Lower leg skin (tissue), 4 donors: ENCODE measurements at regions not wholly inside any gene's neighbourhood (a gene's known extent, or its start where the extent isn't known, plus 50 kb on each side); places are given as distances from the start of the nearest gene placed in this dataset.
"Not testable (repeated sequence)": the region's sequence is repeated elsewhere in the genome, so short reads cannot be mapped to it uniquely, and the experiment has no call there.

Experiments
- DNase-seq, 2 donors: peaks; one replicate each; pipeline ENCODE4 v3.0.0-alpha.2; 2019; ENCODE audit warnings: low spot score in 2 of 2
- H3K4me3 ChIP-seq: fragments of 200-600 bp; sonication (generic); 2 replicates; pipeline ENCODE4 v1.5.1; 2017; ENCODE audit warnings: mild to moderate bottlenecking, low read depth; ENCODE audit not compliant: poor library complexity, severe bottlenecking
- CTCF ChIP-seq, 3 donors: fragments of 450-650 bp; IDR thresholded peaks; one replicate each; pipeline ENCODE4 v1.5.1; 2016; ENCODE audit warnings: antibody characterized with exemption in 3 of 3, mild to moderate bottlenecking in 3 of 3, moderate library complexity in 2 of 3
- POLR2A ChIP-seq, 2 donors: fragments of 450-650 bp; IDR thresholded peaks; one replicate each; pipeline ENCODE4 v1.6.1; 2016 to 2017; ENCODE audit warnings: antibody characterized with exemption in 2 of 2, mild to moderate bottlenecking in 1 of 2, moderate library complexity in 1 of 2
- WGBS, 2 donors: methylation state at CpG; one replicate each; pipeline ENCODE4 v1.1.5; 2018; 5-methylcytosine and 5-hydroxymethylcytosine counted together
- intact Hi-C: fragments of 100-400 bp; cut with DNase I; formaldehyde crosslinking; loops from one replicate; pipeline ENCODE4 v1.15.0; 2023; ENCODE audit warnings: low total_unique reads

GRCh38 chr3:190178779-190179178 is 58.1 kb upstream of the P3H2 start:
- TF ChIP-seq CTCF (IDR thresholded peaks at IDR 0.05) (no peak), POLR2A (IDR thresholded peaks at IDR 0.05) (no peak)
- DNase-seq, result no peak
- WGBS, 2 donors, result 57 to 66% methylated on average over 2 of the region's 2 CpGs
- no peak overlapping the region for H3K4me3 ChIP-seq
- intact Hi-C loops, result no loop called here

GRCh38 chr3:190176933-190177525 is 56.3 kb upstream of the P3H2 start:
- intact Hi-C loops, DNase-seq, H3K4me3 ChIP-seq: not testable (repeated sequence)
- WGBS, 2 donors, result 95 to 98% methylated on average over 25 to 34 of the region's 39 CpGs

- WGBS, 2 donors, result 87 to 94% methylated on average over 10 of the region's 10 CpGs
Measured at GRCh38 chr3:190176106-190176505, 55.4 kb upstream of the P3H2 start.

GRCh38 chr3:190175490-190175889 is 54.8 kb upstream of the P3H2 start:
- no peak for TF ChIP-seq CTCF (IDR thresholded peaks at IDR 0.05)
- TF ChIP-seq POLR2A (IDR thresholded peaks at IDR 0.05), result no peak
- 88 to 90% methylated on average over 1 of the region's 1 CpG for WGBS, 2 donors
- DNase-seq, result no peak
- intact Hi-C loops, result no loop called here
- no peak overlapping the region for H3K4me3 ChIP-seq

More at GRCh38 chr3:190176106-190176505, 55.4 kb upstream of the P3H2 start:
- H3K4me3 ChIP-seq, DNase-seq, intact Hi-C loops: not testable (repeated sequence)

GRCh38 chr3:190174471-190174870 is 53.8 kb upstream of the P3H2 start:
- no peak overlapping the region for H3K4me3 ChIP-seq
- no peak for TF ChIP-seq POLR2A (IDR thresholded peaks at IDR 0.05)
- 90 to 100% methylated on average over 1 of the region's 1 CpG for WGBS, 2 donors
- intact Hi-C loops, result no loop called here
- no peak for DNase-seq

GRCh38 chr3:190173426-190173825 is 52.7 kb upstream of the P3H2 start:
- 27 to 40% methylated on average over 1 of the region's 1 CpG for WGBS, 2 donors
- intact Hi-C loops, result no loop called here
- no peak for TF ChIP-seq CTCF (IDR thresholded peaks at IDR 0.05)
- no peak for TF ChIP-seq POLR2A (IDR thresholded peaks at IDR 0.05)
- no peak overlapping the region for H3K4me3 ChIP-seq
- no peak for DNase-seq

GRCh38 chr3:190172751-190173150 is 52.1 kb upstream of the P3H2 start:
- intact Hi-C loops, result no loop called here
- DNase-seq, result no peak
- 89 to 90% methylated on average over 2 of the region's 2 CpGs for WGBS, 2 donors
- no peak overlapping the region for H3K4me3 ChIP-seq
- TF ChIP-seq CTCF (IDR thresholded peaks at IDR 0.05) (no peak), POLR2A (IDR thresholded peaks at IDR 0.05) (no peak)
